Heart left ventricle (tissue), 16 donors: ENCODE measurements at regions not wholly inside any gene's neighbourhood (a gene's known extent, or its start where the extent isn't known, plus 50 kb on each side); places are given as distances from the start of the nearest gene placed in this dataset.

Source experiments
- ATAC-seq, 4 donors: fragments of 200-7000 bp; cut with Tn5 transposase; one replicate each; pipeline ENCODE4 v1.9.1; 2020 to 2022; ENCODE audit warnings: moderate library complexity in 4 of 4, mild to moderate bottlenecking in 3 of 4, moderate number of reproducible peaks in 1 of 4
- DNase-seq, 5 donors: peaks; one replicate each; pipeline ENCODE4 v3.0.0-alpha.2; 2020
- H3K27ac ChIP-seq, 12 donors: fragments of 200-600 bp; sonication (generic) in 4 of 12; one replicate each; pipeline versions ENCODE4 v1.5.0 to v1.8.0; 2016 to 2022; ENCODE audit warnings: mild to moderate bottlenecking in 2 of 12
- H3K27me3 ChIP-seq, 9 donors: fragments of 200-600 bp; sonication (generic) in 2 of 9; one replicate each; pipeline versions ENCODE4 v1.5.1 to v1.8.0; 2016 to 2022; ENCODE audit warnings: mild to moderate bottlenecking in 3 of 9
- H3K36me3 ChIP-seq, 9 donors: fragments of 200-600 bp; sonication (generic) in 2 of 9; one replicate each; pipeline versions ENCODE4 v1.5.0 to v1.8.0; 2018 to 2022; ENCODE audit warnings: mild to moderate bottlenecking in 2 of 9
- H3K4me1 ChIP-seq, 12 donors: fragments of 200-600 bp; sonication (generic) in 4 of 12; one replicate each; pipeline versions ENCODE4 v1.5.0 to v1.8.0; 2016 to 2022; ENCODE audit warnings: mild to moderate bottlenecking in 3 of 12
- H3K4me3 ChIP-seq, 12 donors: fragments of 200-600 bp; sonication (generic) in 4 of 12; one replicate each; pipeline versions ENCODE4 v1.5.0 to v1.8.0; 2017 to 2022; ENCODE audit warnings: mild to moderate bottlenecking in 9 of 12, moderate library complexity in 4 of 12
- H3K9me3 ChIP-seq, 12 donors: fragments of 200-600 bp; sonication (generic) in 4 of 12; one replicate each; pipeline versions ENCODE4 v1.5.0 to v1.8.0; 2016 to 2022; ENCODE audit warnings: mild to moderate bottlenecking in 1 of 12
- CTCF ChIP-seq, 12 donors: fragments of 200-600 bp; sonication (generic) in 4 of 12; IDR thresholded peaks; one replicate each; pipeline versions ENCODE4 v1.5.0 to v1.8.0; 2018 to 2022; ENCODE audit warnings: antibody characterized with exemption in 12 of 12, mild to moderate bottlenecking in 5 of 12
- POLR2A ChIP-seq, 2 donors: fragments of 450-650 bp; IDR thresholded peaks; one replicate each; pipeline ENCODE4 v1.6.1; 2017; ENCODE audit warnings: antibody characterized with exemption in 2 of 2, mild to moderate bottlenecking in 2 of 2, moderate library complexity in 2 of 2
- WGBS, 4 donors: extraction: QIAGEN DNeasy Blood & Tissue Kit in 2 of 4; methylation state at CpG; one replicate each; pipeline versions ENCODE4 v1.1.5 to v1.1.7; 2013 to 2018; 5-methylcytosine and 5-hydroxymethylcytosine counted together
- intact Hi-C, 10 donors: fragments of 100-400 bp; cut with DNase I; formaldehyde crosslinking; loops; one replicate each; pipeline versions ENCODE4 v1.11.1 to v1.14.2; 2022
- donor health status: ischemic (EF 13 %, LVEDD 7.1; RV severe dilation, severe dysfunction).
- donor health status: healthy with polysubstance abuse.
- donor health status: DM: no; HTN: yes; CAD: no.
- donor health status: DM: no; HTN: no; CAD: no.
- donor health status: ischemic (EF 25% LVEDD 6.9; RV normal size, moderate dysfunction).
- donor health status: ischemic (EF 25% LVEDD 5.7; RV mildly dilated, moderate dysfunction).
- donor health status: healthy.
- donor health status: DM: yes; HTN: yes; CAD: no.
- donor health status: ischemic (EF 35%, LVEDD 5.7; RV mildly dilated, moderate dysfunction).
- donor health status: nonischemic (EF 11% LVEDD 7.7; RV severe dilation, severe dysfunction).
- donor health status: DM: yes; HTN: yes; CAD: no.
- donor health status: PGD.
- donor health status: ischemic (EF 29% LVEDD 5.4; RV normal size, mild dysfunction).
- donor health status: nonischemic (EF 23%, LVEDD 6.1; RV moderate dilation, normal function).

DNA sequence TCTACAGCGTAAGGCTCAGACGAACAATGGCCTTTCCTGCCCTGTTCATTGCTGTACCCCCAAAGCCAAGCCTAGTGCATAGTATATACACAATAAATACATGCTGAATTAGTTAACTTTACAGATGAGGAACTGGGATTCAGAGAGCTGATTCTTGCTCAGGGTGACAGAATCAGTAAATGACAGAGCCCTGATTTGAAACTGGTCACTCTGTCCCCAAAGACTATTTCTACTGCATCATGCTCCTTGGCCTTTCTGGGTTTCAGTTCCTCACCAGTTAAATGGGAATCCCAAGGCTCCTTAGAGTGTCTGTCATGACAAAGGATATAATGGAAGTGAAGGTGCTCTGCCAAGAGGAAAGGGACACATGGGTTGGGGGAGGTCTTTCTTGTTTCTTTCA, 50.5 kb upstream of the TSKU start:
- H3K27me3 ChIP-seq: no peaks in the 10 kb centered on the region
- DNase-seq (no peak), ATAC-seq (no peak)
- H3K27ac ChIP-seq: no peak overlapping the region
- TF ChIP-seq CTCF (IDR thresholded peaks at IDR 0.05) (no peak), POLR2A (IDR thresholded peaks at IDR 0.05) (no peak)
- H3K9me3 ChIP-seq: no peaks in the 10 kb centered on the region
- H3K4me1 ChIP-seq: peaks cover 0 to 7% (median 0%) of the 10 kb centered on the region in 12 donors
- intact Hi-C loops: loop anchor here in 4 of 10 donors (5.0 to 10.0 kb wide), 2 partner anchors 185 to 362 kb away; no protein-coding TSS in a partner anchor
- H3K4me3 ChIP-seq: no peak overlapping the region
- WGBS, 4 donors: 87 to 93% (median 90%) methylated on average over 2 of the region's 2 CpGs
- H3K36me3 ChIP-seq: no peaks in the 10 kb centered on the region
